ENCODE measurements at regions not wholly inside any gene's neighbourhood (a gene's known extent, or its start where the extent isn't known, plus 50 kb on each side); places are given as distances from the start of the nearest gene placed in this dataset.

DNA sequence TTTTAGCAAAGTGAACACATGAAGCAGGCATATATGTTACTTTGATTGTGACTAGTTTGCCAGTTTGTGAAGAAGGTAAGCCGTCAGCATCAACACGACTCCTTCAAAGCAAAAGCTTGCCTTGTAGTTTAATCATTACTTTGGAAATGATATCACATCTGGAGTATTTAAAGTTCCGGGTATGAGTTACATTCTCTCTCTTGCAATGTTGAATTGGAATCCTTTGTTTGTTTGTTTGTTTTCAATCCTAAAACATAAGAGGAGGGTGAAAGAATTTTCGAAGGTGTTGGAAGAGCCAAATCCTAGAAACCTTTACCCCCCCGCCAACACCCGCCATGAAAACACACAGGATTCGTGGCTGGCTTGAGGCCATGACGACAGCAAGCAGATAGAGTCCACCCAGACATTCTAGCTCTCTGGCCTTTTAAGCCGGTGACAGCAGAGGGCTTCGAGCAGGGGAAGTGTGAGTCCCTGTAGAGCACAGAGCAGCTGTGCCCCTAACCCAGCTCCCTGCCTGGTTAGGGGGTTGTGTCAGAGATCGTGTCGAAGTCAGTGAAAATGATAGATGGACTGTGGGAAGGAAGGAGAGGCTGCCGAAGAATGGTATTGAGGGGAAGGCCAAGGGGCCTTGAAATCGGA is 103.8 kb upstream of the SMIM21 start:
- Histone ChIP-seq H3K4me1 (ENCODE audit: low read depth) (no peaks in the 10 kb centered on the region), H3K36me3 (ENCODE audit: low read depth) (no peaks in the 10 kb centered on the region), H3K9me3 (no peaks in the 10 kb centered on the region), H3K4me3 (no peak overlapping the region)
- no peak for DNase-seq
- no peak for ATAC-seq
- intact Hi-C loops (cut with DNase I, micrococcal nuclease), result no loop called here
- TF ChIP-seq, protein P1, sequence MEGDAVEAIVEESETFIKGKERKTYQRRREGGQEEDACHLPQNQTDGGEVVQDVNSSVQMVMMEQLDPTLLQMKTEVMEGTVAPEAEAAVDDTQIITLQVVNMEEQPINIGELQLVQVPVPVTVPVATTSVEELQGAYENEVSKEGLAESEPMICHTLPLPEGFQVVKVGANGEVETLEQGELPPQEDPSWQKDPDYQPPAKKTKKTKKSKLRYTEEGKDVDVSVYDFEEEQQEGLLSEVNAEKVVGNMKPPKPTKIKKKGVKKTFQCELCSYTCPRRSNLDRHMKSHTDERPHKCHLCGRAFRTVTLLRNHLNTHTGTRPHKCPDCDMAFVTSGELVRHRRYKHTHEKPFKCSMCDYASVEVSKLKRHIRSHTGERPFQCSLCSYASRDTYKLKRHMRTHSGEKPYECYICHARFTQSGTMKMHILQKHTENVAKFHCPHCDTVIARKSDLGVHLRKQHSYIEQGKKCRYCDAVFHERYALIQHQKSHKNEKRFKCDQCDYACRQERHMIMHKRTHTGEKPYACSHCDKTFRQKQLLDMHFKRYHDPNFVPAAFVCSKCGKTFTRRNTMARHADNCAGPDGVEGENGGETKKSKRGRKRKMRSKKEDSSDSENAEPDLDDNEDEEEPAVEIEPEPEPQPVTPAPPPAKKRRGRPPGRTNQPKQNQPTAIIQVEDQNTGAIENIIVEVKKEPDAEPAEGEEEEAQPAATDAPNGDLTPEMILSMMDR (IDR thresholded peaks at IDR 0.05), result no peak

DNA sequence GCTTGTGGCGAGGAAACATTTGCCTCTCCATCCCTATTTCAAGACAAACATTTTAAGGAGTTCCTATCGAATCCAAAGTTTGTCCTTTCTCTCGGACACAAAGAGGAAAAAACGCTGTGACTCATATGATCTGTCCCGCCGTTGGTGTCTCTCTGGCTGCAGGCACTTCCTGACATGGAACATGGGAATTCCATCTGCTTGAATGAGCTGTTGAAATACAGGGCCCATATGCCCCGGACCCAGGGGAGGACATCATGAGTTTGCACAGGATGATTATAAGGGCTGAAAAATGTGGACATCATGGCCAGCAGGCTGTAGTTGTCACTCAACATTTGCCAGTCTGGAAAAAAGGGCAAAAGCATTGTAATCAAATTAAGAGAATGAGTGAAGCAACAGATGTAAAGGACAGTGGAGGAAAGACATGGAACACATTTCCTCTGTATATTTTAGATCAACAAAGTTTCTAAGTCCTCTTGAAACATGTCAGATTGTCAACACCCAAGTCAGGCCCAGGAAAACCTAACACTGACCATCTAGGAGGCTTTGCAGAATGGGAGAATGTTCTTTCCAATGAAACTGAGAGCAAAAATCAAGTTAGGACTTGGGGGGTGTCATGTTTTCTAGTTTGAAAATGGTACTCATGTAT is 103.2 kb upstream of the SMIM21 start:
- Histone ChIP-seq H3K9me3 (no peaks in the 10 kb centered on the region), H3K36me3 (ENCODE audit: low read depth) (no peaks in the 10 kb centered on the region), H3K4me1 (ENCODE audit: low read depth) (no peaks in the 10 kb centered on the region), H3K4me3 (no peak overlapping the region)
- TF ChIP-seq, protein P1 (IDR thresholded peaks at IDR 0.05), result no peak
- intact Hi-C loops (cut with DNase I, micrococcal nuclease), result no loop called here
- ATAC-seq (no peak), DNase-seq (no peak)

DNA sequence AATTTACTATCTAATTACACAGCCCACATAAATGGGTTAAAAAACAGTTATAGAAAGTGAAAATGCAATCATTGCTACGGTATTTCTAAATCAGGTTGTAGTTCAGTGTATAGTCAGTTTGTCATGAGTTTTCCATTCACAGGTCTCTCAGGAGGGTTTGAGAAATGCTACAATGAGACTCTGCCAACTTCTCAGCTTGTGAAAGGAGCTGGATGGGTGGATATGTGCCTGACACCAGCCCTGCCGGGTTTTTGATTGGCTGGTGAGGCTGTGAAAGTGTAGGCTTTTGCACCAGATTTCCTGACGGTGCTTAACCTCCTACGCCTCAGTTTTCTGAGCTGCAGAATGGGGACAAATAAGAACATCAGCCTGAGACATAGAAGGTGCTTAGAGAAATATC is 102.6 kb upstream of the SMIM21 start:
- TF ChIP-seq, protein P1 (IDR thresholded peaks at IDR 0.05), result no peak
- no peak for ATAC-seq
- Histone ChIP-seq H3K4me1 (ENCODE audit: low read depth) (no peaks in the 10 kb centered on the region), H3K36me3 (ENCODE audit: low read depth) (no peaks in the 10 kb centered on the region), H3K9me3 (no peaks in the 10 kb centered on the region), H3K4me3 (no peak overlapping the region)
- no peak for DNase-seq
- intact Hi-C loops (cut with DNase I, micrococcal nuclease), result no loop called here

DNA sequence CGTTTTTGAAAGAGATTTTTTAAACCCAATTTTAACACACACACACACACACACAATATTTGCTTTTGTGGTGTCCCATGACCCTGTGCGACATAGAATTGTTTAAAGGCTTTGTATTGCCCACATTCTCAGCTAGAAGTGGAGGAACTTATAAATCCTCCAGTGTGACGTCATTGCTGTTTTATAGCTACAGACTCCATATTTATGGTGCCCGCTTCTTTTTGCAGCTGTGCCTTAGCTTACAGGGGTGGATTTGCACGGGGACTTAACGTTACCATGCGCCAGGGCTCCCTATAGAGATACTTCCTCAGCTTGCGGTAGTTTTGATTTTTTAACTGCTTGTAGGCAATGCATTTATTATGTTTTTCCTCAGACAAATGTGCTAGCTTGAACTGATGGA is 101.9 kb upstream of the SMIM21 start:
- intact Hi-C loops (cut with DNase I, micrococcal nuclease), result no loop called here
- Histone ChIP-seq H3K4me3 (no peak overlapping the region), H3K4me1 (ENCODE audit: low read depth) (no peaks in the 10 kb centered on the region), H3K36me3 (ENCODE audit: low read depth) (no peaks in the 10 kb centered on the region), H3K9me3 (no peaks in the 10 kb centered on the region)
- no peak for DNase-seq
- TF ChIP-seq, protein P1 (IDR thresholded peaks at IDR 0.05), result no peak
- no peak for ATAC-seq

DNA sequence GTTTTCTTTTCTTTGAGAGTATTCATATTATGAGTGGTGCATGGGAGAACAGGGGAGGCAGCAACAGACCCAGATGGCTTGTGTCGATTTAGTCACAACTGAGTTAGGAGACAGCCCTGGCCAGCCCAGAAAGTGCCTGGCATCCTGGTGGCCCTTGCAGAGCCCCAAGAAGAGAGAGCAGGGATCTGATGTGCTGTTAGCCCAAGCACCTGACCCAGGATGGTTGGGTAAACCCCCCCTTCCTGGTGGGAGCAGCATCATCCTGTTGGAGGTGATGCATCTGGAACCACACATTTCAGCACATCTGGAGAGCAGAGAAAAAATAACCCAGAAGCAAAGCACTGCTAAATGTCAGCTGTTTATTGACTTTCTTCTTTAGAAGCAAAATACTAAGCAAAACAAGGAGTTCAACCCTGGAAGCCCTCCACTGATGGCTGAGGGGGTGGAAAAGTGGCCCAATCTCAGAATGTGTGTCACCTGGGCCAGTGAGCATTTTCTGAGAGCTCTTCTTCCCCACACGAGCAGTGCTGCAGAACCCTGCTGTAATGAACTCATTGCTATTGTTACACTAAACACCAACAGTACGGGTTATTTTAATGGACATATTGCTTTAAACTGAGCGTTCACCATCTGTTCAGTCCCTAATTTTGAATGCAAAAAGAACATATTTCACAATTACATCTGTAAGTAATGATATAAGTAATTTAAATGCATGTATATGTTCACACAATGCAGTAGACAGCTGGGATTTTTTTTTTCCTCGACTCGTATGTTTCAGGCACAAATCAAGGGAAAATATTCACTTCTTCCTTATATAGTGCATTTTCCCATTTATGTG is 100.6 kb upstream of the SMIM21 start:
- Histone ChIP-seq H3K4me3 (no peak overlapping the region), H3K4me1 (ENCODE audit: low read depth) (no peaks in the 10 kb centered on the region), H3K9me3 (no peaks in the 10 kb centered on the region), H3K36me3 (ENCODE audit: low read depth) (no peaks in the 10 kb centered on the region)
- TF ChIP-seq, protein P1 (IDR thresholded peaks at IDR 0.05), result no peak
- intact Hi-C loops (cut with DNase I, micrococcal nuclease), result no loop called here
- no peak for ATAC-seq
- DNase-seq, result no peak
